HG03097 (cell line): ENCODE measurements at regions not wholly inside any gene's neighbourhood (a gene's known extent, or its start where the extent isn't known, plus 50 kb on each side); places are given as distances from the start of the nearest gene placed in this dataset.

Experiments
- ATAC-seq: cut with Tn5 transposase; IDR thresholded peaks from one replicate; pipeline ENCODE4 v1.9.1; 2021; ENCODE audit not compliant: unreplicated experiment, low FRiP score

- no peak for ATAC-seq
Measured at GRCh38 chr21:22650226-22650625, 1652.0 kb downstream of the NCAM2 start.

- no peak for ATAC-seq
Measured at GRCh38 chr21:22657781-22658180, 1659.6 kb downstream of the NCAM2 start.

GRCh38 chr21:22670148-22670547 is 1671.9 kb downstream of the NCAM2 start:
- ATAC-seq: no peak

GRCh38 chr21:22679207-22679606 is 1681.0 kb downstream of the NCAM2 start:
- ATAC-seq: no peak

GRCh38 chr21:22691658-22692057 is 1693.4 kb downstream of the NCAM2 start:
- ATAC-seq: no peak

GRCh38 chr21:22703521-22703920 is 1705.3 kb downstream of the NCAM2 start:
- no peak for ATAC-seq

- ATAC-seq: no peak
Measured at GRCh38 chr21:22710721-22711120, 1712.5 kb downstream of the NCAM2 start.

GRCh38 chr21:22711636-22712035 is 1713.4 kb downstream of the NCAM2 start:
- ATAC-seq: no peak

- ATAC-seq: no peak
Measured at GRCh38 chr21:22725436-22725835, 1727.2 kb downstream of the NCAM2 start.

GRCh38 chr21:22728091-22728490 is 1729.9 kb downstream of the NCAM2 start:
- ATAC-seq: no peak

- no peak for ATAC-seq
Measured at GRCh38 chr21:22743085-22743484, 1744.9 kb downstream of the NCAM2 start.

GRCh38 chr21:22754746-22755145 is 1756.5 kb downstream of the NCAM2 start:
- ATAC-seq: no peak

GRCh38 chr21:22758478-22758877 is 1760.3 kb downstream of the NCAM2 start:
- ATAC-seq: no peak

- no peak for ATAC-seq
Measured at GRCh38 chr21:22762463-22762862, 1764.3 kb downstream of the NCAM2 start.

GRCh38 chr21:22763442-22763841 is 1765.2 kb downstream of the NCAM2 start:
- ATAC-seq: no peak

- ATAC-seq: no peak
Measured at GRCh38 chr21:22764222-22764621, 1766.0 kb downstream of the NCAM2 start.

GRCh38 chr21:22791376-22791775 is 1793.2 kb downstream of the NCAM2 start:
- ATAC-seq: no peak

- ATAC-seq: no peak
Measured at GRCh38 chr21:22791986-22792560, 1793.9 kb downstream of the NCAM2 start.

- ATAC-seq: no peak
Measured at GRCh38 chr21:22795091-22795490, 1796.9 kb downstream of the NCAM2 start.

GRCh38 chr21:22795644-22796043 is 1797.4 kb downstream of the NCAM2 start:
- no peak for ATAC-seq

GRCh38 chr21:22796147-22796546 is 1797.9 kb downstream of the NCAM2 start:
- no peak for ATAC-seq

GRCh38 chr21:22804151-22804550 is 1805.9 kb downstream of the NCAM2 start:
- no peak for ATAC-seq

- ATAC-seq: no peak
Measured at GRCh38 chr21:22806278-22806677, 1808.1 kb downstream of the NCAM2 start.
